Parathyroid adenoma (tissue), 2 donors: ENCODE measurements at regions not wholly inside any gene's neighbourhood (a gene's known extent, or its start where the extent isn't known, plus 50 kb on each side); places are given as distances from the start of the nearest gene placed in this dataset.

ENCODE experiments used
- H2AFZ ChIP-seq: fragments of 300-600 bp; sonication (generic); one replicate; pipeline ENCODE4 v1.7.0; 2017; ENCODE audit warnings: antibody characterized with exemption, mild to moderate bottlenecking
- H3K27ac ChIP-seq: fragments of 300-600 bp; sonication (generic); one replicate; pipeline ENCODE4 v1.7.0; 2017
- H3K27me3 ChIP-seq: fragments of 300-600 bp; sonication (generic); one replicate; pipeline ENCODE4 v1.7.0; 2017; ENCODE audit warnings: low read length; ENCODE audit not compliant: control insufficient read depth, insufficient read depth
- H3K36me3 ChIP-seq: fragments of 300-600 bp; sonication (generic); one replicate; pipeline ENCODE4 v1.7.0; 2017; ENCODE audit warnings: low read length; ENCODE audit not compliant: control insufficient read depth, insufficient read depth
- H3K4me1 ChIP-seq: fragments of 300-600 bp; sonication (generic); one replicate; pipeline ENCODE4 v1.7.0; 2017; ENCODE audit warnings: control low read depth
- H3K4me2 ChIP-seq: fragments of 300-600 bp; sonication (generic); one replicate; pipeline ENCODE4 v1.7.0; 2017; ENCODE audit warnings: low read length
- H3K4me3 ChIP-seq: fragments of 300-600 bp; sonication (generic); one replicate; pipeline ENCODE4 v1.7.0; 2017; ENCODE audit warnings: low read depth, low read length
- H3K79me2 ChIP-seq: fragments of 300-600 bp; sonication (generic); one replicate; pipeline ENCODE4 v1.7.0; 2017; ENCODE audit warnings: control low read depth
- H3K9ac ChIP-seq: fragments of 300-600 bp; sonication (generic); one replicate; pipeline ENCODE4 v1.7.0; 2017; ENCODE audit warnings: mild to moderate bottlenecking
- H3K9me3 ChIP-seq: fragments of 300-600 bp; sonication (generic); one replicate; pipeline ENCODE4 v1.7.0; 2017; ENCODE audit warnings: low read length; ENCODE audit not compliant: control insufficient read depth
- CTCF ChIP-seq: fragments of 300-600 bp; sonication (generic); IDR thresholded peaks from one replicate; pipeline ENCODE4 v1.7.0; 2017; ENCODE audit warnings: antibody characterized with exemption, mild to moderate bottlenecking
- donor health status: primary hyperparathyroidism.

DNA sequence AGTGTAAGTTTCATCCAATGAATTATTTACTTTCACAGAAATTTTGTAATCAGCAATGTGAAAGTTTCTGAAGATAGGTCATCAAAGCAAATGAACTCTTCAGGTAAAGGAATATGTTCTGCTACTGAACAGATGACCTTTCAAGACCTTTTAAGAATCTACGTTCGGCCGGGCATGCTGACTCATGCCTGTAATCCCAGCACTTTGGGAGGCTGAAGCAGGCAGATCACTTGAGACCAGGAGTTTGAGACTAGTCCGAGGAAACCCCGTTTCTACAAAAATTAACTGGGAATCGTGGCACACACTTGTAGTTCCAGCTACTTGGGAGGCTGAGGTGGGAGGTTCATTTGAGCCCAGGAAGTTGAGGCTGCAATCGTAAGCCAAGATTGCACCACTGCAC is 578.4 kb upstream of the COX7C start:
- no peaks in the 10 kb centered on the region for H3K36me3 ChIP-seq
- H2AFZ ChIP-seq: no peak overlapping the region
- no peaks in the 10 kb centered on the region for H3K4me1 ChIP-seq
- H3K9me3 ChIP-seq: no peaks in the 10 kb centered on the region
- H3K9ac ChIP-seq: no peak overlapping the region
- no peak for TF ChIP-seq CTCF
- no peak overlapping the region for H3K27ac ChIP-seq
- no peaks in the 10 kb centered on the region for H3K27me3 ChIP-seq
- no peaks in the 10 kb centered on the region for H3K79me2 ChIP-seq
- no peak overlapping the region for H3K4me2 ChIP-seq
- no peak overlapping the region for H3K4me3 ChIP-seq

- Histone ChIP-seq H3K36me3 (no peaks in the 10 kb centered on the region), H3K9me3 (no peaks in the 10 kb centered on the region), H3K9ac (no peak overlapping the region), H3K4me3 (no peak overlapping the region), H3K4me1 (no peaks in the 10 kb centered on the region), H3K4me2 (no peak overlapping the region), H2AFZ (no peak overlapping the region), H3K27ac (no peak overlapping the region), H3K27me3 (no peaks in the 10 kb centered on the region), H3K79me2 (no peaks in the 10 kb centered on the region)
- no peak for TF ChIP-seq CTCF
These were observed 547.0 kb upstream of the COX7C start for GRCh38 chr5:86070719-86071118.

- Histone ChIP-seq H3K9me3 (no peaks in the 10 kb centered on the region), H2AFZ (no peak overlapping the region), H3K4me3 (no peak overlapping the region), H3K27ac (no peak overlapping the region), H3K4me1 (no peaks in the 10 kb centered on the region), H3K4me2 (no peak overlapping the region), H3K79me2 (no peaks in the 10 kb centered on the region), H3K9ac (no peak overlapping the region), H3K27me3 (no peaks in the 10 kb centered on the region), H3K36me3 (no peaks in the 10 kb centered on the region)
- TF ChIP-seq CTCF: no peak
These were observed 543.4 kb upstream of the COX7C start for GRCh38 chr5:86074297-86074696.

- H3K9ac ChIP-seq: no peak overlapping the region
- H3K27me3 ChIP-seq: no peaks in the 10 kb centered on the region
- H3K4me3 ChIP-seq: no peak overlapping the region
These were observed 542.6 kb upstream of the COX7C start for GRCh38 chr5:86075139-86075538.

More at GRCh38 chr5:86075139-86075538, 542.6 kb upstream of the COX7C start:
- Histone ChIP-seq H2AFZ (no peak overlapping the region), H3K27ac (no peak overlapping the region), H3K4me1 (no peaks in the 10 kb centered on the region), H3K79me2 (no peaks in the 10 kb centered on the region), H3K9me3 (no peaks in the 10 kb centered on the region), H3K36me3 (no peaks in the 10 kb centered on the region), H3K4me2 (no peak overlapping the region)
- no peak for TF ChIP-seq CTCF
